ENCODE measurements at regions not wholly inside any gene's neighbourhood (a gene's known extent, or its start where the extent isn't known, plus 50 kb on each side); places are given as distances from the start of the nearest gene placed in this dataset.

GRCh38 chr20:40810332-40811000, 121.4 kb upstream of the MAFB start:
- H3K4me3 ChIP-seq, result no peak overlapping the region
- no peak for TF ChIP-seq POLR2A (IDR thresholded peaks at IDR 0.05)
- no peak for TF ChIP-seq CTCF (IDR thresholded peaks at IDR 0.05)
- intact Hi-C loops (cut with DNase I), result no loop called here
- DNase-seq, result no peak
- no peaks in the 10 kb centered on the region for H3K4me1 ChIP-seq
- H3K9me3 ChIP-seq, result no peaks in the 10 kb centered on the region
- H3K27ac ChIP-seq, result no peak overlapping the region
- WGBS, 2 donors, result 48 to 54% methylated on average over 4 to 5 of the region's 5 CpGs
- peaks cover 0 to 32% (median 0%) of the 10 kb centered on the region in 4 donors for H3K27me3 ChIP-seq
- H3K36me3 ChIP-seq, result no peaks in the 10 kb centered on the region

- no peak for DNase-seq
- peaks cover 0 to 26% (median 0%) of the 10 kb centered on the region in 4 donors for H3K27me3 ChIP-seq
- H3K4me1 ChIP-seq, result no peaks in the 10 kb centered on the region
- no peaks in the 10 kb centered on the region for H3K36me3 ChIP-seq
- 90 to 95% methylated on average over 4 of the region's 4 CpGs for WGBS, 2 donors
- H3K4me3 ChIP-seq, result no peak overlapping the region
- intact Hi-C loops (cut with DNase I), result no loop called here
- TF ChIP-seq CTCF (IDR thresholded peaks at IDR 0.05) (no peak), POLR2A (IDR thresholded peaks at IDR 0.05) (no peak)
- no peak overlapping the region for H3K27ac ChIP-seq
- H3K9me3 ChIP-seq, result no peaks in the 10 kb centered on the region
Observed at GRCh38 chr20:40811004-40811403, 122.0 kb upstream of the MAFB start.

GRCh38 chr20:40811660-40812414, 122.8 kb upstream of the MAFB start:
- H3K4me1 ChIP-seq, result no peaks in the 10 kb centered on the region
- no peak overlapping the region for H3K4me3 ChIP-seq
- DNase-seq, result no peak
- no peak overlapping the region for H3K27ac ChIP-seq
- intact Hi-C loops (cut with DNase I), result no loop called here
- WGBS, 2 donors, result 66 to 68% methylated on average over 3 to 6 of the region's 8 CpGs
- H3K27me3 ChIP-seq, result peaks cover 0 to 22% (median 0%) of the 10 kb centered on the region in 4 donors
- H3K36me3 ChIP-seq, result no peaks in the 10 kb centered on the region
- TF ChIP-seq CTCF (IDR thresholded peaks at IDR 0.05) (peak in 1 of 6 experiments; percentile 12), POLR2A (IDR thresholded peaks at IDR 0.05) (no peak)
- H3K9me3 ChIP-seq, result no peaks in the 10 kb centered on the region

- TF ChIP-seq CTCF (IDR thresholded peaks at IDR 0.05) (no peak), POLR2A (IDR thresholded peaks at IDR 0.05) (no peak)
- no peaks in the 10 kb centered on the region for H3K4me1 ChIP-seq
- no peak overlapping the region for H3K4me3 ChIP-seq
- WGBS, 2 donors, result 40 to 69% methylated on average over 5 to 7 of the region's 7 CpGs
- no peaks in the 10 kb centered on the region for H3K36me3 ChIP-seq
- no peak overlapping the region for H3K27ac ChIP-seq
- H3K9me3 ChIP-seq, result no peaks in the 10 kb centered on the region
- peaks cover 0 to 21% (median 0%) of the 10 kb centered on the region in 4 donors for H3K27me3 ChIP-seq
- intact Hi-C loops (cut with DNase I), result no loop called here
- DNase-seq, result no peak
Observed at GRCh38 chr20:40812415-40812925, 123.4 kb upstream of the MAFB start.

GRCh38 chr20:40813029-40813431, 124.0 kb upstream of the MAFB start:
- no peak overlapping the region for H3K27ac ChIP-seq
- no peaks in the 10 kb centered on the region for H3K36me3 ChIP-seq
- no peaks in the 10 kb centered on the region for H3K4me1 ChIP-seq
- intact Hi-C loops (cut with DNase I), result no loop called here
- no peaks in the 10 kb centered on the region for H3K9me3 ChIP-seq
- no peak for DNase-seq
- peaks cover 0 to 15% (median 0%) of the 10 kb centered on the region in 4 donors for H3K27me3 ChIP-seq
- 58 to 77% methylated on average over 3 of the region's 5 CpGs for WGBS, 2 donors
- H3K4me3 ChIP-seq, result no peak overlapping the region
- no peak for TF ChIP-seq POLR2A (IDR thresholded peaks at IDR 0.05)
- no peak for TF ChIP-seq CTCF (IDR thresholded peaks at IDR 0.05)
